ENCODE measurements at regions not wholly inside any gene's neighbourhood (a gene's known extent, or its start where the extent isn't known, plus 50 kb on each side); places are given as distances from the start of the nearest gene placed in this dataset.

DNA sequence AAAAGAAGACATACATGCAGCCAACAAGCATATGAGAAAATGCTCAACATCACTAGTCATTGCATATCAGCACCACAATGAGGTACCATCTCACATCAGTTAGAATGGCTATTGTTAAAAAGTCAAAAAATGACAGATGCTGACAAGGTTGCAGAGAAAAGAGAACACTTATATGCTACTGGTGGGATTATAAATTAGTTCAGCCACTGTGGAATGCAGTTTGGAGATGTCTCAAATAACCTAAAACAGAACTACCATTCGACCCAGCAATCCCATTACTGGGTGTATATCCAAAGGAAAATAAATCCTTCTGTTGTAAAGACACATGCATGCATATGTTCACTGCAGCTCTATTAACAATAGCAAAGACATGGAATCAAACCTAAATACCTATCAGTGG, 238.4 kb downstream of the KCNC2 start:
- TF ChIP-seq, protein P1, sequence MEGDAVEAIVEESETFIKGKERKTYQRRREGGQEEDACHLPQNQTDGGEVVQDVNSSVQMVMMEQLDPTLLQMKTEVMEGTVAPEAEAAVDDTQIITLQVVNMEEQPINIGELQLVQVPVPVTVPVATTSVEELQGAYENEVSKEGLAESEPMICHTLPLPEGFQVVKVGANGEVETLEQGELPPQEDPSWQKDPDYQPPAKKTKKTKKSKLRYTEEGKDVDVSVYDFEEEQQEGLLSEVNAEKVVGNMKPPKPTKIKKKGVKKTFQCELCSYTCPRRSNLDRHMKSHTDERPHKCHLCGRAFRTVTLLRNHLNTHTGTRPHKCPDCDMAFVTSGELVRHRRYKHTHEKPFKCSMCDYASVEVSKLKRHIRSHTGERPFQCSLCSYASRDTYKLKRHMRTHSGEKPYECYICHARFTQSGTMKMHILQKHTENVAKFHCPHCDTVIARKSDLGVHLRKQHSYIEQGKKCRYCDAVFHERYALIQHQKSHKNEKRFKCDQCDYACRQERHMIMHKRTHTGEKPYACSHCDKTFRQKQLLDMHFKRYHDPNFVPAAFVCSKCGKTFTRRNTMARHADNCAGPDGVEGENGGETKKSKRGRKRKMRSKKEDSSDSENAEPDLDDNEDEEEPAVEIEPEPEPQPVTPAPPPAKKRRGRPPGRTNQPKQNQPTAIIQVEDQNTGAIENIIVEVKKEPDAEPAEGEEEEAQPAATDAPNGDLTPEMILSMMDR (IDR thresholded peaks at IDR 0.05; ENCODE audit: low read depth, low read length) = no peak
- no peak overlapping the region for H3K4me3 ChIP-seq (ENCODE audit: low read depth, low read length)
- DNase-seq (ENCODE audit: low read depth, low spot score) = no peak
- in situ Hi-C loops (cut with HindIII; ENCODE audit: low sequenced_read_pairs) = no loop called here

DNA sequence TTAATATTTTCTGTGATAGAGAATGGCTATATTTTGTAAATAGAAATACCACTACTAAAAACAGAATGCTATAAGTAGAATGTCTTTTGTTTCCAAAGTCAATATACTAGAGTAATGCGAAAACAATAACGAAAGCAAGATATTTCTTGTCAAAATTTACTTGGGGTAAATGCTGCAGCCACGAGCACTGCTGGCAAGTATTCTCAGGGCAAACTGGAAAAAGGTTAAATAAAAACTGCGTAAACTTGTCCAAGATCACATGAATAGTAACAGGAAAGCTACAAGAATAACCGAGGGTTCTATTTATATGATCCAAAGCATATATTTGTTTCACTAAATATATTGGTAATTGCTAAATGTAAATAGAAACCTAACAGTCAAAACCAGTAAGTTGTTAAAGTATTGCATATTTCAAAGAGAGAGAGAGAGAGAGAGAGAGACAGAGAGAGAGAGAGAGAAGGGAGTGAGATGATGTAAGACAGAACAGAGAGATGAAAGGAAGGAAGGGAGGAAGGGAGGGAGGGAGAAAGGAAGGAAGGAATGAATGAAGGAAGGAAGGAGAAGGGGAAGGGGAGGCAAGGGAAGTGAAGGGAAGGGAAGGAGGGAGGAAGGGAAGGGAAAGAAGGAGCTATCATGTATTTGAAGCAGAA, 231.7 kb downstream of the KCNC2 start:
- DNase-seq (ENCODE audit: low read depth, low spot score) = no peak
- in situ Hi-C loops (cut with HindIII; ENCODE audit: low sequenced_read_pairs) = no loop called here
- TF ChIP-seq, protein P1 (IDR thresholded peaks at IDR 0.05; ENCODE audit: low read depth, low read length) = no peak
- no peak overlapping the region for H3K4me3 ChIP-seq (ENCODE audit: low read depth, low read length)

DNA sequence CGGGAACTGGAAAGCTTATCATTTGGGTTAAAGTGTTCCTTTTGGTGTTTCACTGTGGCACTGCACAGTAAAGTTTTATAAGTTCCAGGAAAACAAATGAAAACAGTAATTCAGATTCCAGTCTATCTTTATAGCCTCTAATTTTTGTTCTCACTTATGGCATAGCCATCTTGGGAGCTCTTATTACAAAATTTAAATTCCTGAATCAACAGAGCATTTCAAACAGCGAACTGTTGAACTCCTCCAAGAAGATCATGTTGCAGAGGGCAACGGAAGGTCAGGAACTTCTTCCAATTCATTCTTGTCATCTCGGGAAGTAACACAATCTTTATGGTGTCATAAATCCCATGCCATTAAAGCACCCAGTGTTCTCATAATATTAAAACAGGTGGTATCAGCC, 229.1 kb downstream of the KCNC2 start:
- DNase-seq (ENCODE audit: low read depth, low spot score) = no peak
- in situ Hi-C loops (cut with HindIII; ENCODE audit: low sequenced_read_pairs) = no loop called here
- TF ChIP-seq, protein P1 (IDR thresholded peaks at IDR 0.05; ENCODE audit: low read depth, low read length) = no peak
- no peak overlapping the region for H3K4me3 ChIP-seq (ENCODE audit: low read depth, low read length)

DNA sequence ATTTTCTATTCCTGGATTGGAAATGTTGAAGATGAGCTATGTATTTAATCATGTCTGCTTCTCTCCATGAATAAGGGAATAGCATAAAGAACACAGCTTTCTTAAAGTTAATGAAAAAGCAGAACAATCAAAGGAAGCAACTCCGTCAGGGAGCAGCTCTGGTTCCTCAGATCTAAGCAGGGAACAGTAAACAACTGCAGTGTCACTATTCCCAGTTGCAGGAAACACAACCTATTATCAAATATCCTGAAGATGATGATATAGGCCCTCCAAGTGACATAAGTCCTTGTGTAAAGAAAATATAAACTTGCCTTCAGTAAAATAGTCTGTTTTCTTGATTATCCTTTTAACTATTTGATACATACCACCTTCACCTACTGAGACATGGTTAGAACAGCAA, 228.1 kb downstream of the KCNC2 start:
- H3K4me3 ChIP-seq (ENCODE audit: low read depth, low read length) = no peak overlapping the region
- TF ChIP-seq, protein P1 (IDR thresholded peaks at IDR 0.05; ENCODE audit: low read depth, low read length) = no peak
- in situ Hi-C loops (cut with HindIII; ENCODE audit: low sequenced_read_pairs) = no loop called here
- DNase-seq (ENCODE audit: low read depth, low spot score) = no peak

DNA sequence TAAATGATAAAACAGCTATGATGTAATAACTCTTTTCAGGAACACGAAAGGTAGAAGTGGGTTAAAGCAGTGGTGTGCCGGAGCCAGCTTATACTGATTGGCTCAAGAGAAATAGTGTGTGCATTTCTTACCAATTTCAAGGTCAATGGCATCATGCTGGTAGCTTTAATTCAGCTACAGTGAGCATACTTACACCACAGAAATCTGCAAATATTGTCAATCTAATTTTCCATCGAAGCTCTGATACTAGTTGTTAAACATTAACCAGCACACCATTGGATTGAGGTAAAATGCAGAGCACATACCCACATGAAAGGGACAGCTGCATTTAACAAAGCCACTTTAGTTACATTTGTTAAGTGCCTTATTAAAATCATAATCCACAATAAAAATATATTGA, 225.7 kb downstream of the KCNC2 start:
- TF ChIP-seq, protein P1 (IDR thresholded peaks at IDR 0.05; ENCODE audit: low read depth, low read length) = no peak
- no peak overlapping the region for H3K4me3 ChIP-seq (ENCODE audit: low read depth, low read length)
- DNase-seq (ENCODE audit: low read depth, low spot score) = no peak
- in situ Hi-C loops (cut with HindIII; ENCODE audit: low sequenced_read_pairs) = no loop called here

DNA sequence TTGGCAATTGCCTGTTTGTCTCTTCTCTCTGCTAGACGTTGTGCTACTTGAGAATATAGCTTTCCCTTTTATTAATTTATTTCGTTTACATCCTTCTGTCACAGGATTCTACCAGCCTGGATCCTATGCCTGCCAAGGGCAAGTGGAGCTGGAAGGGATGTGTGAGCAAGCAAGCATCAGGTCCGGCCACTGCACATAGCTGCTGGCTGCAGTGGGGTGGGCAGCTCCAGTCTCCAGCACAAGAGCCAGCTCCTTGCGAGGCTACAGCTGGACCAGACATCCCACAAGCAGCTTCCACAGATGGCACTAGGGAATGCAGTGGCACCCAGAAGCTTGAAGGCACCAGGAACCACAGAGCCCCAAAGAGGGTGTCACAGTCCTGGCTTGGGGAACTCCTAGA, 225.0 kb downstream of the KCNC2 start:
- TF ChIP-seq, protein P1 (IDR thresholded peaks at IDR 0.05; ENCODE audit: low read depth, low read length) = no peak
- in situ Hi-C loops (cut with HindIII; ENCODE audit: low sequenced_read_pairs) = no loop called here
- no peak for DNase-seq (ENCODE audit: low read depth, low spot score)
- H3K4me3 ChIP-seq (ENCODE audit: low read depth, low read length) = no peak overlapping the region
